HG03060 (cell line): ENCODE measurements at regions not wholly inside any gene's neighbourhood (a gene's known extent, or its start where the extent isn't known, plus 50 kb on each side); places are given as distances from the start of the nearest gene placed in this dataset.
"Not testable (repeated sequence)": the region's sequence is repeated elsewhere in the genome, so short reads cannot be mapped to it uniquely, and the experiment has no call there.

Experiments used
- ATAC-seq: cut with Tn5 transposase; IDR thresholded peaks from one replicate; pipeline ENCODE4 v1.9.1; 2021; ENCODE audit warnings: low read depth, moderate number of reproducible peaks; ENCODE audit not compliant: unreplicated experiment

DNA sequence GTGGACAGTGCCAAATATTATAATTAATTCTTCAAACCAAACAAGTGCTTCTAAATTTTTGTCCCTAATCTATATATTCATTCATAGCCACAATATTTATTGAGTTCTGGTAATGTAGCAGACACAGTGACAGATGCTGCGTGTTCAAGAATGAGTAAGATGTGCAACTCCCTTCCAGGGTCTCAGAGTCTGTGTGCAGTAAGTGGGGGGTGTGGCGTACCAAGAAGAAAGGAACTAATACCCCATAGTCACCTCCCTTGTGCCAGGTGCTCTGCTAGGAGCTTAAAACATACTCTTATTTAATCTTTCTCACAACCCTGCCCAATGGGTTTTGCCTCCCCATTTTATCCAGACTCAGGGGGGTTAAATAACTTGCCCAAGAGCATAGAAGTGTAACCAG, 358.7 kb downstream of the BARHL2 start:
- ATAC-seq: no peak

DNA sequence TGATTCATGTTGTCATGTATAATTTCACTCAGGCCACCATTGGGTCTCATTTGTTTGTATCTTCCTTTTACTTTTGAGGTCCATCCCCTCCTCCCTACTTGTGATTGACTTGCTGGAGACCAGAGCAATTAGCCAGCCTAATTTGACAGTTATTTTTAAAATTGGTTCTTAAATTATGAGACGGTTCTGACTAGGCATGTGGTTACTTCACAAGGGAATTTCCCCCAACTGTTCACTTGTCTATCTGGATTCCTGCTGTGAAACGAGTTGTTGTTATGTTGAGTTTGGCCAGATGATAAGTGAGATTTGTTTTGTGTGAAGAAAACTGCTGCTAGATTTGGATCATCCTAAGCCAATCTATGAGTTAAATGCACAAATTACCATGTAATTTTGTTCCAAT, 359.1 kb downstream of the BARHL2 start:
- ATAC-seq: no peak

DNA sequence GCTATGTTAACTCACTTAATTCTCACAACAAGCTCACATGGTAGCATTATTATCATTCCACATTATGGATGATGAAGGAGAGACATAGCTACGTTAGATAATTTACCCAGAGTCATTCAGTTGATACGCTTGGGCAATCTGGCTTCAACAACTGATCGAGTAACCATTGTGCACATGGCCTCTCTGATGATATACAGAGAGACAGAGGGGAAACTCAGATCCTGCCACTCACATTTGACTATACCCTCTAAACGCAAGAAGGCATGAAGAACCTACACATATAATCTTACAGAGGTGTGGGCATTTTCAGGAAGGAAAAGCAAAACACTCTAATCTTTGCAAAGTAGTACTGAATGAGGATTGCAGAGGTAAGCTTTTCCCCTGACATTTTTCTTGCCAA, 360.1 kb downstream of the BARHL2 start:
- no peak for ATAC-seq

DNA sequence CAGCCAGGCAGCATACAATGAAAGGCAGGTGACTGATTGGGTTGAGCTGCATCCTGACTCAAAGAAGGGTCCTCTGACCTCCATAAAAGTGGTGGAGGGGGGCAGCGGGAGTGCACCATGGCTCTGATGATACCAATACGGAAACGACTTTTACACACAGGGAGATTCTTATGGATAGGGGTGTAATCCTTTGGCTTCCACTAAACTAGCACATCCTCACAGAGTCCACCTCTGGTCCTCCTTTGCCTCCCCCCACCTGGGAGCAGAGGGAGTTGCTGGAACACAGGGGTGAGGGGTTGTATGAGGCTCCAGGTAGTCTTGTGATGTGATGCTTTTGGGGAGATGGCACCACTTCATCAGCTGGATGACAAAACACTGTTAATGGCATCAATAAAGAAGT, 361.0 kb downstream of the BARHL2 start:
- no peak for ATAC-seq

DNA sequence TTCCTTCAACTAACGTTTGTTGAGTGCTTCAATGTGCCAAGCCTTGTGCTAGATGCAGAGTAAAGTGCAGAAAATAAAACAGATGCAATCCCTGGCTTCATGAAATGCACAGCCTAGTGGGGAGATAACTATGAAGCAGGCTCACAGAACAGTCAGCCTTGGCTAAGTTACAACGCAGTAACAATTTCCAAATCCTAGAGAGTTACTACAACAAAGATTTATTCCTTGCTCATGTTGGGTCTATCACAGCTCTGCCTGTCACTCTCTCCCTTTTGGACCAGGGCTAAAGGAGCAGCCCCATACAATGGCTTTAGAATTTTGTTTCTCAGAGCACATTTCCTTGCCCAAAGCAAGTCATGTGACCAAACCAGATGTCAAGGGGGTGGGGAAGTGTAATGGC, 359.8 kb downstream of the ZNF326 start:
- ATAC-seq: no peak

DNA sequence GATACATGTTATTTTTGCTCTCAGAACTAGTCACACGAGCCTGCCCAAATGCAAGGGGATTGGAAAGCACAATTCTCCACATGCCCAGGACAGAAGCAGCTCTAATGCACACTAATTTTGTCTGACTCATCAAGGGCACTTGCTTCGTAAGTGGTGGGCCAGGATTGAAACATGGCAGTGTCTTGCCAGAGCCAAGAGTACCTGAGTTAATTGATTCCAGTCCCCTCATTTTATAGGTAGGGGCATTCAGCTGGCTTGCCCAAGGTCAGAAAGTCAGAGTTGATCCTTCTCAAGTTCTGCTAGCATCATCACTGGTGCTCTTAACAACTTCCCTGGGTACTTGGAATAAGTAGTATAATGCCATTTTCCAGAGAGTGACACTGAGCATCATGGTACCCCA, 356.1 kb downstream of the ZNF326 start:
- no peak for ATAC-seq

DNA sequence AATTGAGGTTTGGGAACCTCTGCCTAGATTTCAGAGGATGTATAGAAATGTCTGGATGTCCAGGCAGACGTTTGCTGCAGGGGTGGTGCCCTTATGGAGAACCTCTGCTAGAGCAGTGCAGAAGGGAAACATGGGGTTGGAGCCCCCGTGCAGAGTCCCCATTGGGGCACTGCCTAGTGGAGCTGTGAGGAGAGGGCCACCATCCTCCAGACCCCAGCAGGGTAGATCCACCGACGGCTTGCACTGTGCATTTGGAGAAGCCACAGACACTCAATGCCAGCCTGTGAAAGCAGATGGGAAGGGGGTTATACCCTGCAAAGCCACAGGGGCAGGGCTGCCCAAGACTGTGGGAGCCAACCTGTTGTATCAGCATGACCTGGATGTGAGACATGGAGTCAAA, 354.6 kb downstream of the ZNF326 start:
- ATAC-seq: no peak

DNA sequence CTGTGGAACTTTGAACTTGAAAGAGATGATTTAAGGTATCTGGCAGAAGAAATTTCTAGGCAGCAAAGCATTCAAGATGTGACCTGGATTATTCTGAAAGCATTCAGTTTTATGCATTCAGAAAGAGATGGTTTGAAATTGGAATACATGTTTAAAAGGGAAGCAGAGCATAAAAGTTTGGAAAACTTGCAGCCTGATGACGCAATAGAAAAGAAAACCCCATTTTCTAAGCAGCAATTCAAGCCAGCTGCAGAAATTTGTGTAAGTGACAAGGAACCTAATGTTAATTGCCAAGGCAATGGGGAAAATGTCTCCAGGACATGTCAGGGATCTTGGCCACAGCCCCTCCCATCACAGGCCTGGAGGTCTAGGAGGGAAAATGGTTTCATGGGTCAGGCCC, 354.0 kb downstream of the ZNF326 start:
- ATAC-seq: no peak

DNA sequence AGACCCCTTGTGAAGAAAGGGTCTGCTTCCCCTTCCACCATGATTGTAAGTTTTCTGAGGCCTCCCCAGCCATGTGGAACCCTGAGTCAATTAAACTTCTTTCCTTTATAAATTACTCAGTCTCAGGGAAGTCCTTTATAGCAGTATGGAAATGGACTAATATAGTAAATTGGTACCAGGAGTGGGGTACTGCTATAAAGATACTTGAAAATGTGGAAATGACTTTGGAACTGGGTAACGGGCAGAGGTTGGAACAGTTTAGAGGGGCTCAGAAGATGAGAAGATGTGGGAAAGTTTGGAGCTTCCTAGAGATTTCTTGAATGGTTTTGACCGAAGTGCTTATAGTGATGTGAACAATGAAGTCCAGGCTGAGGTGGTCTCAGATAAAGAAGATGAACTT, 353.5 kb downstream of the ZNF326 start:
- ATAC-seq: not testable (repeated sequence)

DNA sequence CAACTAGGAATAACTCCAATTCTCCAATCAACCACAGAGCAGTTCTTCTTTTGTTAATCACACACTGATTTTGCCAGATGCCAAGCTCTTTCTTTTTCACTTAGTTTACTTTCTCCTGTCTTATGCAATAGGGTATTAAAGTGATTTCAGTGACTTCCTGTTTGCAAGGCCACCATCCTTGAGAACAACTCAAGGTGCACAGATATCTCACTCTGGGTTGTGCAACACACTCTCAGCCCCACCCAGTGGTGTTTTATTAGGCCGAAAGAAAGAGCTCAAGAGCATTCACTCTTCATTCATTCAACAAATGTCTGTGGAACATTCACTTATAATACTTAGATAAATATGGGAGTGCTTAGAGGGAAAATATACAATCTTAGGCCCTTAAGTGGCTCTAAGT, 352.5 kb downstream of the ZNF326 start:
- no peak for ATAC-seq

DNA sequence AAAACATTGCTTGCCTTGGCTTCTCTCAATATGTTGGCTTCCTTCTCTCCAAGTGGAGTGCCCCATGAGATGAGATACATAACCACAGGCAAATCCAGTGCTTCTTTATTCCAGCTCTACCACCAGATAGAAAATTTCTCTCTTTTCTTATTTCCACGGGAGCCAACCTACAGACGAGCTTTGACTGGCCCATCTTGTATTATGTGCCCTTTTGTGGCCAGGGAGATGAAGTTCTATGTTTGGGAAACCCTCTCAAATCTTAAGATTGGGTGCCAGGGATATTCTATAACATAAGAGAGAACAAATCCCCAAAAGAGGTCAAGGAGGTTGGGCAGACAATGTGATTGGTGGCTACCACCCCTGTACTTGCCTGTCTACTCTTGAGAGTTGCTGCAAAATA, 351.8 kb downstream of the ZNF326 start:
- ATAC-seq: no peak

DNA sequence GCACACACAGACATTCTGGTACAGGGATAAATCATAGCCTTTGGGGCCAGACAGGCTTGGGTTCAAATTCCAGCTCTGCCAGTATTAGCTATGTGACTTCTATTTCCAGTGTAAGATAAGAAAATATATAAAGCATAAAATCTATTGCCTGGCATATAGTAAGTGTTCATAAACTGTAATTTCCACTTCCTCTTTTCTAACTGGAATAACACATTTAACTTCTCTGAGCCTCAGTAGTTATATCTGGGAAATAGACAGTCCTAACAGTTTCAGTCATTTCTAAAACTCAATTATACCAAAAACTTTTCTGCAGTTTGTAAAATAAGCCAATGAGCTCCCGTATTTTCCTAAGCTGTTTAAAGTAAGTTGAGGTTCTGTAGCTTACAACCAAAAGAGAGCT, 351.4 kb downstream of the ZNF326 start:
- no peak for ATAC-seq

DNA sequence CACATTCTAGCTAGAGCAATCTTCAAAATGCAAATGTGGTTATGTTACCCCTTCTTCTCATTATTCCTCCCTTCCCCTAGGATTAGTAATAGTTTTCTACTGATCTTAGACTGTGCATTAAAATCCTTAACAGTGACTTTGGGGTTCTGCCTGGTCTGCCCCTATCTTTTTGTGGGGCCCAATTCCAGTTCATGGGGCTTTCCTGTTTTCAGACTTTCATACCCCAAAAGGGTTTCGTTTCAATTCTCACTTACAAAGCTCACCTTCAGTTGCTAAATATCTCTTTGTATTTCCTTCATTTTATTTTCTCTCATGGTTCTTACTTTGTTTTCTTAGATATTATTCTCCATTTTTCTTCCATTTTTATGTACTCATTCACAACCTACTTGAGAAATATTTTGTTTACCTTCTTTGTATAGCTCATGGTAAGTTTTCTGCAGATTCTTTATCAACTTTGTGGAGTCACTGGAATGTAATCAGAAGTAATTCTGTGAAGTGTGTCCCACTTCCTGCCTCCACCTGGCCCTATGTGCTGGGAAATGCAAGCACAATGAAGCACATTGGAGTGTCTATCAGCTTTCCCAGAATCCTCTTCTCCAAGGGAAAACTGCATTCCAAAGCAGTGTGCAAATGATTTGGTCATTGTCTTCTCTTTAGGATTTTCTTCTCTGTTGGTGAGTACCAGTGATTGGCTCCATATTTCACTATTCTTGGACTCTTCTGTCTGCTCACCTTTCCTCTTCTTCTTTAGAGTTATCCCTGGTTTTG, 350.2 kb downstream of the ZNF326 start:
- no peak for ATAC-seq

DNA sequence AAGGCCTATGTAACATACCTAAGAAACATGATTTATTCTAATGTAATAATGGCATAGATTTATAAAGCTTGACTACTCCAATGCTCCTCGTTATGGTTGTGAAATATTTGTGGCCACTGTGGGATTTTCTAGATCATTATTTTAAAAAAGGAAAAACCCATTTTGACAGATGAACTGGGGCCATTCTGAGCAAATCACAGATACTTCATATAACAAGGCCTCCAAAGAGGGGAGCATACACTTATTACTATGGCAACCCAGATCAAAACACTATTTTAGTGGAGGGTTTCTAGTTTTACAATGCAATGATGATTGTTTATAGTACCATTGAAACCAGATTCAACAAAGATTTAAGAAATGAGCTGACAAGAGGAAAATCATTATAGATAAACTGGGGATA, 346.6 kb downstream of the ZNF326 start:
- no peak for ATAC-seq

DNA sequence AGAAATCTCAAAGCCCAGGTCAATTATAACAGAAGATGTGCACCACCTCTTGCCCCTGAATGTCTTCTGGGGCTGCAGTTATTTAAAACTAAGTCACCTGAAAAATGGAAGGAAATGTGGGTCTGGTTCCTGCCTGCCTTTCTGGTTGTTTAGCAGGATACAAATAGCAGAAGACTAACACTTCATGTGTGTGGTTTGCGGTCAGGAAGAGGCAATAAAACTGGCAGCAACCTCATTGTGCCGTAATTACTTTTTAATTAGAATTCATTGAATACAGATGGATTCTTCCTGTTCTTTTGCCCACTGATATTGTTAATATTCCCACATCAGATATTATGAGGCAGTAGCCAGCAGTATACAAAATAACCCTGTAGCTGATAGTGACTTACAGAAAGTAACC, 345.7 kb downstream of the ZNF326 start:
- ATAC-seq: no peak

DNA sequence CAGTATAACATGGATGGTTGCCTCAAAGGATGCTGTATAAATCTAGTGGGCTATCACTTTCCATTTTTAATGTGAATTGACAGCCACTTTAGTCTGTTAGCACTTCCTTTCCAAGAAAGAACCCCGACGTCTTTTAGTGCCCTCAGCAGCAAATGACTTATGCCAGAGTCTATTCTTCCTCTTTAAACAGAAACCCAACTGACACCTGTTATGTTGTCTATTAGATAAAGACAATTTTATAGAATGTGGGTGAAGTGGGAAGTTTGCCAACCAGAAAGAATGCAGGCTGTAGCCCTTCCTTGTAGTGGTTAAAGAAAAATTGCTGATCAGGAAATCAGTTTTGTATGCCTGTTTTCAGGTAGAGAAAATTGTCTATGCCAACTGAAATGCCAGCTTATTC, 344.9 kb downstream of the ZNF326 start:
- ATAC-seq: no peak

DNA sequence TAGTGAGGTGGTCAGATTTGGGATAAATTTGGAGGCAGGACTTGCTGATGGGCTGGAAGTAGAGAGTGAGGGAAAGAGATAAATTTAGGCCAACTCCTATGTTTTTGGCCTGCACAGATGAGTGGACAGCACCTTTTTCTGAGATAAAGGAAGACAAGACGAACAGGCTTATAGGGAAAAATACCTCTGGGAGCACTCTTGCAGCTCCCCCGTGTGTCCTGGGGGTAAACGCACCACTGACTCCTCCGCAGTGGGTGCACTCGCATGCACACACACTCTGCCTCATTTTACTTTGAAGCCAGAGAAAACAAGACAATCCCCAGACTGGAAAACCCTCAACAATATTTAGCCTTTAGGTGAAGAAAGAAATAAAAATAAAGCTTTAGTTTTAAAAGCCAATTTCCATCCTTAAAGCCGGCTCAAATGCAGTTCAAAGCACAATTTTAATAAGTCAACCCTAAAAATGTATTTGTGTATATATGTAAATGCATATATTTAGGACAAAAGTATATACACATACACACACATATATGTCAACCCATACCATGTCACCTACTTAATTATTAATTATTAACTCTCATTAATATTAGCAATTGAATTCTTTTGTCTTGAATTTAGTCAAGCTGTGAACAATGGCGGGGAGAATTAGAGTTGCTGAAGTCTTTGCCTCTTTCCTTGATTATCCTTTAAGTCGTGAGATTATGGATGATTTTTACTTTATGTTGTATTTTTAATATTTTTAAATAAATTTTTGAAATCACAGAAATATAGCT, 341.8 kb downstream of the ZNF326 start:
- ATAC-seq: no peak

DNA sequence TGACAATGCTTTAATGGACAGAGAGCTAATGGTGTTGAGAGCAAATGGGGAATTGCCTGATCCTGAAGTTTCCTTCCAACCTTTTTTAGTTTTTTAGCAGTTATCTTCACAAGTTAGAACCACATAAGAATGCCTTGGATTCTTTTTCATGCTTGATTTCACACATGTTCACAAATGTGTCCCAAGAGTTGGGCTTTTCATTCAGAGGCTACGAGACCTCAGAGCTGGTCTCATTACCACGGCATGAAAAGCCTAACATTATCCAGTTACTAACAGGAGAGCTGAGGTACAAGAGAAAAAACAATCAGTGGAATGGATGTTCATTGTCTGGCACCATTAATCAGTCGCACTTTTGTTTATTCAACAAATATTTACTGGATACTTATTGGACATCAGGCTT, 340.6 kb downstream of the ZNF326 start:
- ATAC-seq: no peak

DNA sequence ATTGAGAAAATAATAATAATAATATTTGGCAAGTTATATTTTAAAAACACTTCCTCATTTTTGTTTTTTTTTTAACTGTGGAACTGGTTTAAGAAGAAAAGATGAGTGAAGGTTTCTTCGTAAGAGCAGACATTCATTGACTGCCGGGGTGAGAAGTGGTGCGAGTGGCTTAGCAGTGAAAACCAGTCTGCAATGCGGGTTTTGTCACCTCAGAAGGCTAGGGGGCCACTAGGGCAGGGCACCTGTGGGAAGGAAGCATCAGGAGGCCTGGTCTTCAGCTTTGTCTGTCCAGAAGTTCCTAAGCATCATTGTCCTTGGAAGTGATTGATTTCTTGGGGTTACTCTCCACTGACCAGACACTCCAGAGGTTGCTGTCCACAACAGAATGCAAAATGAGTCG, 339.2 kb downstream of the ZNF326 start:
- ATAC-seq: no peak

DNA sequence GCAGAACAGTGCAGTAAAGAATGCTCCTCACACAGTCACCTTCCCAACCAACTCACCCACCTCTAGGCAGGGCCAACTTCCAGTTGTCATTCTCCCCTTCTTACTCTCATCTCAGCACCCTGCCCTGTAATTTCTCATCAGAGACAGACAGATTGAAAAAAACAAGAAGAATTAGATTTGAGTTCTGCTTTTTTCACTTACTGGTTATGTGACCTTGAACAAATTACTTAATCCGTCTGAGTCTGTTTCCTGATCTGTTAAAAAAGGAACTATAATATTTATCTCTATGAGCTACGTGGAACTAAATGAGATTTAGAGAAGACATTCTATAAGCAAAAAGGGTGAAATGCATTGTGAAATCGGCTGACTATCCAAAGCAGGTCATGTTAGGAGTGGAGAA, 330.3 kb downstream of the ZNF326 start:
- no peak for ATAC-seq

DNA sequence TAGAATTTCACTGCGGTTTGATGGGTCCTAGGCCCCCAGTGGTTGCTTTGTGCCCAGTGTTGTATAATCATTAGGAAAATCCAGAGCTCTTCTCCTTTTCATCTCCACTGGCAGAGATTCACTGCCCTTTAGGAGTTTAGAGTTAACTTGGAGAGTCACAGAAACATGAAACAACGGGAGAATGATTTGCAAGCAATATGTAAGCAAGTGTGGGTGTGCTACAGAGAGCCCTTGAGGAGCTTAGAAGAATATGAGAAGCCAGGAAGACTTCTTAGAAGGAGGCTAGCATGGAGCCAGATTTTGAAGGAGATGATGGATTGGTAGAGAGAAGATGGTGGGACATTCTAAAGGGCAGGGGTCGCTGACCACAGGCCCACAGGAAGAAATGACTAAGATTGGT, 327.3 kb downstream of the ZNF326 start:
- ATAC-seq: no peak

DNA sequence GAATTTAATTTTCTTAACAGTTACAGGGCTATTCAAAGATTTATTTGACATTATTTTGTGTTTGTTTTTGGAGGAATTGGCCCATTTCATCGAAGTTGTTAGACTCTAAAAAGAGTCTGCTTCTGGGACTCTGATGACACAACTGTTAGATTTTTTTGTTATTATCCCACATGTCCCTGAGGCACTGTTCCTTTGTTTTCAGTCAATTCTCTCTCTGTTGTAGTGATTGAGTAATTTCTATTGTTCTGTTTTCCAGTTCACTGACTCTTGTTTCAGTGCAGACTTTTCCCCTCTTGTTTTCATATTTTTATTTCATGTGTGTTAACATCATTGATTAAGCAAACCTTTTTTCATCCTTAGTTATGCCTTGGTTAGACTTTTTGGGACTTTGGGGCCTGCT, 325.0 kb downstream of the ZNF326 start:
- ATAC-seq: no peak
